ENCODE measurements at regions not wholly inside any gene's neighbourhood (a gene's known extent, or its start where the extent isn't known, plus 50 kb on each side); places are given as distances from the start of the nearest gene placed in this dataset.

DNA sequence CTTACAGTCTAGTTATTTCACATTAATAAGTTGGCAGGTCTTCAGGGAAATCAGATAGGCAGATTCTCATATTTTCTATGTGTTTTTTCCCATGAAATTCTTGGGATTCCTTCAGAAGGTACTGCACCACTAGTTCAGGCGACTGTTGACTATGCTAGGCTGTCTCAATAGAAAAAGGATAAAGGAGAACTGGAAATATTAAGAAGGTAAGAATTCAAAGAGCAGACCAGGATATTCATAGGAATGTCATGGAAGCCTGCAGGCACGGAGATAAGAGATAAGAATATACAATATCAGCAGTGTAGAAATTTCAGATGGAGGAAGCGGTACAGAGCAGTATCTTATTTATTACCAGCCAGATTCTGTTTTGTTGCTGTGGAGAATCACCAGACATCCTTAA is 432.1 kb upstream of the MDFIC2 start:
- H3K4me3 ChIP-seq = no peak overlapping the region
- H3K27ac ChIP-seq = no peak overlapping the region
- no peaks in the 10 kb centered on the region for H3K27me3 ChIP-seq
- H3K36me3 ChIP-seq = no peaks in the 10 kb centered on the region
- no peak for TF ChIP-seq POLR2A (IDR thresholded peaks at IDR 0.05)
- TF ChIP-seq, protein P1, sequence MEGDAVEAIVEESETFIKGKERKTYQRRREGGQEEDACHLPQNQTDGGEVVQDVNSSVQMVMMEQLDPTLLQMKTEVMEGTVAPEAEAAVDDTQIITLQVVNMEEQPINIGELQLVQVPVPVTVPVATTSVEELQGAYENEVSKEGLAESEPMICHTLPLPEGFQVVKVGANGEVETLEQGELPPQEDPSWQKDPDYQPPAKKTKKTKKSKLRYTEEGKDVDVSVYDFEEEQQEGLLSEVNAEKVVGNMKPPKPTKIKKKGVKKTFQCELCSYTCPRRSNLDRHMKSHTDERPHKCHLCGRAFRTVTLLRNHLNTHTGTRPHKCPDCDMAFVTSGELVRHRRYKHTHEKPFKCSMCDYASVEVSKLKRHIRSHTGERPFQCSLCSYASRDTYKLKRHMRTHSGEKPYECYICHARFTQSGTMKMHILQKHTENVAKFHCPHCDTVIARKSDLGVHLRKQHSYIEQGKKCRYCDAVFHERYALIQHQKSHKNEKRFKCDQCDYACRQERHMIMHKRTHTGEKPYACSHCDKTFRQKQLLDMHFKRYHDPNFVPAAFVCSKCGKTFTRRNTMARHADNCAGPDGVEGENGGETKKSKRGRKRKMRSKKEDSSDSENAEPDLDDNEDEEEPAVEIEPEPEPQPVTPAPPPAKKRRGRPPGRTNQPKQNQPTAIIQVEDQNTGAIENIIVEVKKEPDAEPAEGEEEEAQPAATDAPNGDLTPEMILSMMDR (IDR thresholded peaks at IDR 0.05) = no peak
- H3K4me1 ChIP-seq = no peaks in the 10 kb centered on the region
- no peak for DNase-seq
- no peaks in the 10 kb centered on the region for H3K9me3 ChIP-seq

GRCh38 chr3:70743754-70744153 is 431.3 kb upstream of the MDFIC2 start:
- Histone ChIP-seq H3K9me3 (no peaks in the 10 kb centered on the region), H3K27ac (no peak overlapping the region), H3K4me3 (no peak overlapping the region), H3K4me1 (no peaks in the 10 kb centered on the region), H3K36me3 (no peaks in the 10 kb centered on the region), H3K27me3 (no peaks in the 10 kb centered on the region)
- DNase-seq = no peak
- TF ChIP-seq, protein P1 (IDR thresholded peaks at IDR 0.05) = no peak
- TF ChIP-seq POLR2A (IDR thresholded peaks at IDR 0.05) = no peak

DNA sequence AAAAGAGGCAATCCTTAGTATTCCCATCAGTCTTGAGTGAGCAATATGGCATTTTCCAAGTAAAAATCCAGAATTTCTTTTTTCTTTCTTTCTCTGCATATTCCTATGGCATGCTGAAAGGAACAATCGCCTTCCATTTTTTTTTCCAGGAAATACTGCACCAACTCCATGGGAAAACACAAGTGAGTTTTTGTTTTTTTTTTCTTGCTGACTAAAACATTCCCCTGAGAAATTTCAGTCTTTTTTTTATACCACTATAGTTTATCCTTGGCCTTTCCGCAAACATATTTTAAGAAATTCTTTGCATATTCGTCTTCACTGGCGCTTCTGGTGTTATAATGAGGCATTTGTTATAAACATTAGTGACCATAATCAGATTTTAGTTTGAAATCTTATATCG is 429.6 kb upstream of the MDFIC2 start:
- DNase-seq = no peak
- H3K27ac ChIP-seq = no peak overlapping the region

GRCh38 chr3:70740872-70741271 is 428.4 kb upstream of the MDFIC2 start:
- Histone ChIP-seq H3K4me3 (no peak overlapping the region), H3K27ac (no peak overlapping the region), H3K4me1 (no peaks in the 10 kb centered on the region), H3K9me3 (no peaks in the 10 kb centered on the region), H3K36me3 (no peaks in the 10 kb centered on the region), H3K27me3 (no peaks in the 10 kb centered on the region)
- no peak for DNase-seq
- no peak for TF ChIP-seq POLR2A (IDR thresholded peaks at IDR 0.05)
- TF ChIP-seq, protein P1 (IDR thresholded peaks at IDR 0.05) = no peak

More for the DNA sequence above, 429.6 kb upstream of the MDFIC2 start:
- no peaks in the 10 kb centered on the region for H3K9me3 ChIP-seq
- H3K4me3 ChIP-seq = no peak overlapping the region
- no peaks in the 10 kb centered on the region for H3K4me1 ChIP-seq
- H3K36me3 ChIP-seq = no peaks in the 10 kb centered on the region
- H3K27me3 ChIP-seq = no peaks in the 10 kb centered on the region
- TF ChIP-seq, protein P1 (IDR thresholded peaks at IDR 0.05) = no peak
- TF ChIP-seq POLR2A (IDR thresholded peaks at IDR 0.05) = no peak

- TF ChIP-seq POLR2A (IDR thresholded peaks at IDR 0.05) = no peak
- TF ChIP-seq, protein P1 (IDR thresholded peaks at IDR 0.05) = no peak
- Histone ChIP-seq H3K4me1 (no peaks in the 10 kb centered on the region), H3K27me3 (no peaks in the 10 kb centered on the region), H3K4me3 (no peak overlapping the region), H3K27ac (no peak overlapping the region), H3K9me3 (no peaks in the 10 kb centered on the region), H3K36me3 (no peaks in the 10 kb centered on the region)
- no peak for DNase-seq
These were observed 427.6 kb upstream of the MDFIC2 start for GRCh38 chr3:70740071-70740470.

GRCh38 chr3:70738291-70738681 is 425.8 kb upstream of the MDFIC2 start:
- no peaks in the 10 kb centered on the region for H3K27me3 ChIP-seq
- no peaks in the 10 kb centered on the region for H3K9me3 ChIP-seq
- H3K4me3 ChIP-seq = no peak overlapping the region
- no peak for DNase-seq
- H3K4me1 ChIP-seq = no peaks in the 10 kb centered on the region
- TF ChIP-seq POLR2A (IDR thresholded peaks at IDR 0.05) = no peak
- TF ChIP-seq, protein P1 (IDR thresholded peaks at IDR 0.05) = no peak
- no peak overlapping the region for H3K27ac ChIP-seq
- H3K36me3 ChIP-seq = no peaks in the 10 kb centered on the region

Measured in Peyer's patch (tissue), 4 donors.